Bronchial epithelial cell (primary cell): ENCODE measurements at regions not wholly inside any gene's neighbourhood (a gene's known extent, or its start where the extent isn't known, plus 50 kb on each side); places are given as distances from the start of the nearest gene placed in this dataset.

ENCODE experiments used
- DNase-seq: peaks from one replicate; pipeline ENCODE4 v3.0.0-alpha.2; 2010; ENCODE audit warnings: low read depth
- FAIRE-seq: peaks from 2 replicates; lab custom pipeline; 2011; peaks lifted over from hg19 to GRCh38; lab: Jason Lieb, UNC
- H3K27me3 ChIP-seq: 2 replicates; pipeline ENCODE4 v1.5.1; 2011; ENCODE audit warnings: low read length; ENCODE audit not compliant: control insufficient read depth, insufficient read depth
- H3K36me3 ChIP-seq: 2 replicates; pipeline ENCODE4 v1.5.1; 2011; ENCODE audit warnings: low read length; ENCODE audit not compliant: control insufficient read depth, insufficient read depth
- H3K4me3 ChIP-seq: 2 replicates; pipeline ENCODE4 v1.5.1; 2011; ENCODE audit warnings: mild to moderate bottlenecking, low read depth, low read length, control low read depth
- CTCF ChIP-seq: IDR thresholded peaks from 2 replicates; pipeline ENCODE4 v1.5.1; 2011; ENCODE audit warnings: mild to moderate bottlenecking, moderate library complexity, low read length, control low read depth, inconsistent platforms; ENCODE audit not compliant: insufficient read depth, severe bottlenecking

GRCh38 chr10:91006001-91006751 lies 85.3 kb upstream of the ANKRD1 start:
- Histone ChIP-seq H3K36me3 (no peaks in the 10 kb centered on the region), H3K4me3 (no peak overlapping the region), H3K27me3 (no peaks in the 10 kb centered on the region)
- FAIRE-seq (no peak), DNase-seq (peak; percentile 64)
- TF ChIP-seq CTCF: peak; percentile 86

DNA sequence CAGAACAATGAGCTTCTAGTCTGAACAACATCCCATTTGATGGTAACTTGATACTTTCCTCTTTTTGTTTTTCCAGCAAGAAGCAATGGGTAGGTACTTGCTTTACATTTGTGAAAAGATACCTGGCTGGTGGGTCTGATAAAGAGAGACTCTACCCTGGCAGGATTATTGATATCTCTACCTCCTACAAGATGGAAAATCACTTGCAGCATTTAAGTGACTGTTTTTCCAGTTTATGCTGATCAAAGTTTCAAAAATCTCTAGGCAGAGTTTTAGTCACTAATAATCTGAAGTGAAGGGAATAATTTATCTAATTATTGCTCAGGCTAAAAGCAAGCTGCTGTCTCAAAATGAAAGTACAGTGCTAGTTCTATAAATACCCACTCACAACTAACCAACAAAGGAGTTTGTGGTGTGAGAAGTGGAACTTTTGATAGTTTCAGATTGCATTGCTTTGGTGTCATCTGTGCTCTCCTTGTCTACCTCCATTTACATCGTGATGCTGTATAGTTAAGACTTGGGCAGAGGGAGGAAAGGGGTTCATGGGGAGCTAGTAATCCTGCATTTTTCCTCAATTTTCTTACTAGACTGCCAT lies 86.0 kb upstream of the ANKRD1 start:
- no peak for TF ChIP-seq CTCF
- no peak for DNase-seq
- no peak for FAIRE-seq
- no peak overlapping the region for H3K4me3 ChIP-seq
- H3K27me3 ChIP-seq: no peaks in the 10 kb centered on the region
- no peaks in the 10 kb centered on the region for H3K36me3 ChIP-seq

DNA sequence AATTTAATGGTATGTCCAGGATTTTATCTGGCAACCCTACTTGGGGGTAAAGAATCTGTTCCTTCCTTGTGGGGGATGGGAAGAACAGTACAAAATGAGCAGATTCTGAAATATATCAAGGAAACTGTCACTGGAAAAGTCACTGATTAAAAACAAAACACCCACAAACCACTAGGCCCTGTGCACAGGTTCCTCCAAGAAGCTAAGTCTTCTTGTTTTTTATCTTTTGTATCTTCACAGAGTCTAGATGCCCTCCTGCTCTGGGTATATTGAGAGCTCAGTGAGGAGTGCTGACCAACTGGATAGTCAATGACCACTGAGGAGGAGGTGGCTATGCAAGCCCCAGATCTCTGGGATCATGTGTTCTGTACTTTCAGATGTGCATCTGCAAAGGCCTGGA lies 86.8 kb upstream of the ANKRD1 start:
- no peak for TF ChIP-seq CTCF
- Histone ChIP-seq H3K36me3 (no peaks in the 10 kb centered on the region), H3K4me3 (no peak overlapping the region), H3K27me3 (no peaks in the 10 kb centered on the region)
- FAIRE-seq: no peak
- DNase-seq: no peak

- DNase-seq: no peak
- H3K4me3 ChIP-seq: no peak overlapping the region
- no peak for TF ChIP-seq CTCF
- no peaks in the 10 kb centered on the region for H3K36me3 ChIP-seq
- H3K27me3 ChIP-seq: peaks cover under 1% of the 10 kb centered on the region
- no peak for FAIRE-seq
Observed at GRCh38 chr10:91009121-91009520, 88.2 kb upstream of the ANKRD1 start.

- FAIRE-seq (no peak), DNase-seq (peak; percentile 67)
- Histone ChIP-seq H3K27me3 (peaks cover 1% of the 10 kb centered on the region), H3K4me3 (no peak overlapping the region), H3K36me3 (no peaks in the 10 kb centered on the region)
- no peak for TF ChIP-seq CTCF
Observed at GRCh38 chr10:91010952-91011351, 90.1 kb upstream of the ANKRD1 start.
